22Rv1 (cell line): ENCODE measurements at regions not wholly inside any gene's neighbourhood (a gene's known extent, or its start where the extent isn't known, plus 50 kb on each side); places are given as distances from the start of the nearest gene placed in this dataset.

Experiments used
- CTCF ChIP-seq: fragments of 450-650 bp; IDR thresholded peaks from 2 replicates; pipeline ENCODE4 v1.5.1; 2017; ENCODE audit warnings: mild to moderate bottlenecking
- ZFX ChIP-seq: fragments of 450-650 bp; IDR thresholded peaks from 2 replicates; pipeline ENCODE4 v1.6.1; 2017; ENCODE audit warnings: antibody characterized with exemption, borderline replicate concordance

GRCh38 chr3:177979703-177980102 is 556.5 kb upstream of the KCNMB2 start:
- TF ChIP-seq CTCF, result no peak
- TF ChIP-seq ZFX, result no peak
